Loucy (cell line): ENCODE measurements at regions not wholly inside any gene's neighbourhood (a gene's known extent, or its start where the extent isn't known, plus 50 kb on each side); places are given as distances from the start of the nearest gene placed in this dataset.

ENCODE experiments used
- H2AFZ ChIP-seq: fragments of 200-600 bp; sonication (generic); 2 replicates; pipeline ENCODE4 v1.6.0; 2016; ENCODE audit warnings: antibody characterized with exemption, mild to moderate bottlenecking, low read length, moderate library complexity
- H3F3A ChIP-seq: fragments of 200-600 bp; 2 replicates; pipeline ENCODE4 v1.6.0; 2016; ENCODE audit warnings: antibody characterized with exemption, low read depth, mild to moderate bottlenecking
- H3K27me3 ChIP-seq: fragments of 200-600 bp; sonication (generic); 2 replicates; pipeline ENCODE4 v1.6.1; 2014; ENCODE audit warnings: low read length, mild to moderate bottlenecking; ENCODE audit not compliant: insufficient read depth, poor library complexity, severe bottlenecking
- H3K36me3 ChIP-seq: fragments of 200-600 bp; sonication (generic); 2 replicates; pipeline ENCODE4 v1.6.1; 2016; ENCODE audit warnings: low read length; ENCODE audit not compliant: insufficient read depth
- H3K4me1 ChIP-seq: fragments of 200-600 bp; sonication (generic); 2 replicates; pipeline ENCODE4 v1.5.1; 2014; ENCODE audit warnings: low read length, mild to moderate bottlenecking; ENCODE audit not compliant: insufficient read depth, poor library complexity, severe bottlenecking
- H3K4me2 ChIP-seq: fragments of 200-600 bp; sonication (generic); 2 replicates; pipeline ENCODE4 v1.6.0; 2014; ENCODE audit warnings: antibody characterized with exemption, low read length, low read depth, mild to moderate bottlenecking; ENCODE audit not compliant: poor library complexity, severe bottlenecking
- H3K4me3 ChIP-seq: fragments of 200-600 bp; sonication (generic); 2 replicates; pipeline ENCODE4 v1.5.1; 2014; ENCODE audit warnings: low read length, mild to moderate bottlenecking, mixed read lengths; ENCODE audit not compliant: poor library complexity, severe bottlenecking
- H3K79me2 ChIP-seq: fragments of 200-600 bp; sonication (generic); 2 replicates; pipeline ENCODE4 v1.6.1; 2014; ENCODE audit warnings: low read length; ENCODE audit not compliant: insufficient read depth
- H3K9ac ChIP-seq: fragments of 200-600 bp; sonication (generic); 2 replicates; pipeline ENCODE4 v1.6.0; 2014; ENCODE audit warnings: mild to moderate bottlenecking, low read depth, low read length, moderate library complexity; ENCODE audit not compliant: poor library complexity, severe bottlenecking
- H3K9me2 ChIP-seq: fragments of 200-600 bp; sonication (generic); replicated peaks from 2 replicates; pipeline ENCODE4 v1.6.1; 2016; ENCODE audit warnings: low read depth, low read length, mixed read lengths
- H3K9me3 ChIP-seq: fragments of 200-600 bp; sonication (generic); 2 replicates; pipeline ENCODE4 v1.6.1; 2014; ENCODE audit warnings: mild to moderate bottlenecking, antibody characterized with exemption, low read length, low read depth; ENCODE audit not compliant: insufficient read depth
- H4K20me1 ChIP-seq: fragments of 200-600 bp; sonication (generic); 2 replicates; pipeline ENCODE4 v1.6.0; 2014; ENCODE audit warnings: antibody characterized with exemption, low read length, mild to moderate bottlenecking; ENCODE audit not compliant: insufficient read depth, poor library complexity, severe bottlenecking
- EZH2phosphoT487 ChIP-seq: fragments of 200-600 bp; IDR thresholded peaks from 2 replicates; pipeline ENCODE4 v1.6.1; 2018; ENCODE audit warnings: antibody characterized with exemption, mild to moderate bottlenecking, moderate library complexity, borderline replicate concordance
- TF ChIP-seq, protein P1 (sequence below): fragments of 200-600 bp; sonication (generic); conservative IDR thresholded peaks from 2 replicates; pipeline ENCODE4 v1.5.1; 2014; ENCODE audit warnings: mild to moderate bottlenecking, antibody characterized with exemption, low read length

DNA sequence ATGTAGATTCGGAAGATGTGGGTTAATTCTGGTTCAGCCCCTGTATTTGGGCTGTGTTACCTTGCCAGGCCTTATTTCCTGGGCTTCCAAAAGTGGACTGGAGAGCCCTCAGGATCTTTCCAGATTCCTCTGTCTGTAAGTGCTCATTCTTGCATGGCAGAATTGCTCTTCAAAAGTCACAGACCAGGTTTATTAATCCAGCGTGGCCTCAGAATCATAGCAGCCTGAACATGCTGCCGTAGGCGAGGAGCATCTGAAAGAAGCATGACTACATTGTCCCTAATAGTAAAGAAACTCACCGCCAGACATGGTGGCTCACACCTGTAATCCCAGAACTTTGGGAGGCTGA, 307.8 kb downstream of the GADD45G start:
- Histone ChIP-seq H3K9me3 (no peaks in the 10 kb centered on the region), H3K27me3 (no peaks in the 10 kb centered on the region), H4K20me1 (no peaks in the 10 kb centered on the region), H3F3A (no peaks in the 10 kb centered on the region), H2AFZ (no peak overlapping the region), H3K4me1 (no peaks in the 10 kb centered on the region), H3K9me2 (no peaks in the 10 kb centered on the region), H3K9ac (no peak overlapping the region), H3K36me3 (no peaks in the 10 kb centered on the region), H3K79me2 (no peaks in the 10 kb centered on the region), H3K4me2 (no peak overlapping the region), H3K4me3 (no peak overlapping the region)
- no peak for TF ChIP-seq EZH2phosphoT487
- TF ChIP-seq, protein P1, sequence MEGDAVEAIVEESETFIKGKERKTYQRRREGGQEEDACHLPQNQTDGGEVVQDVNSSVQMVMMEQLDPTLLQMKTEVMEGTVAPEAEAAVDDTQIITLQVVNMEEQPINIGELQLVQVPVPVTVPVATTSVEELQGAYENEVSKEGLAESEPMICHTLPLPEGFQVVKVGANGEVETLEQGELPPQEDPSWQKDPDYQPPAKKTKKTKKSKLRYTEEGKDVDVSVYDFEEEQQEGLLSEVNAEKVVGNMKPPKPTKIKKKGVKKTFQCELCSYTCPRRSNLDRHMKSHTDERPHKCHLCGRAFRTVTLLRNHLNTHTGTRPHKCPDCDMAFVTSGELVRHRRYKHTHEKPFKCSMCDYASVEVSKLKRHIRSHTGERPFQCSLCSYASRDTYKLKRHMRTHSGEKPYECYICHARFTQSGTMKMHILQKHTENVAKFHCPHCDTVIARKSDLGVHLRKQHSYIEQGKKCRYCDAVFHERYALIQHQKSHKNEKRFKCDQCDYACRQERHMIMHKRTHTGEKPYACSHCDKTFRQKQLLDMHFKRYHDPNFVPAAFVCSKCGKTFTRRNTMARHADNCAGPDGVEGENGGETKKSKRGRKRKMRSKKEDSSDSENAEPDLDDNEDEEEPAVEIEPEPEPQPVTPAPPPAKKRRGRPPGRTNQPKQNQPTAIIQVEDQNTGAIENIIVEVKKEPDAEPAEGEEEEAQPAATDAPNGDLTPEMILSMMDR = no peak

DNA sequence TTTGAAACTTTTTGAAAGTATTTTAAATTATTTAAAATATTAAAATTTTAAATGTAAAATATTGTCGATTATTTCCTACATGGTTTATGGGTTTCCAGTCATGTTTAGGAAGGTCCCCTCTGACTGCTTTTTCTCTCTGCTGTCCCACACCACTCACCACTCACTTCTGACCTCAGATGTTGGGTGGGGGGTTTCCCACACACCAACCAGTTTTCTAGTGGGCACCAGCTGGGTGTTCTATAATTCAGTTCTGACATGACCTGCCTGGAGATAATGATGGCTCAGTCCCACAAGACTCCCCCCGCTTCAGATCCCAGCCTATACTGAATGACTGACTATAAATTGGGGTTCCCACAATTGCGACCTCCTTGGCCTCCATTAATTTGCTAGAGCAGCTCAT, 310.4 kb downstream of the GADD45G start:
- no peaks in the 10 kb centered on the region for H3K27me3 ChIP-seq
- H4K20me1 ChIP-seq = no peaks in the 10 kb centered on the region
- no peaks in the 10 kb centered on the region for H3F3A ChIP-seq
- no peaks in the 10 kb centered on the region for H3K36me3 ChIP-seq
- H3K4me1 ChIP-seq = no peaks in the 10 kb centered on the region
- H3K4me2 ChIP-seq = no peak overlapping the region
- TF ChIP-seq, protein P1 = no peak
- no peak for TF ChIP-seq EZH2phosphoT487
- no peak overlapping the region for H2AFZ ChIP-seq
- H3K9me3 ChIP-seq = no peaks in the 10 kb centered on the region
- no peaks in the 10 kb centered on the region for H3K9me2 ChIP-seq
- no peak overlapping the region for H3K9ac ChIP-seq
- H3K79me2 ChIP-seq = no peaks in the 10 kb centered on the region
- no peak overlapping the region for H3K4me3 ChIP-seq

DNA sequence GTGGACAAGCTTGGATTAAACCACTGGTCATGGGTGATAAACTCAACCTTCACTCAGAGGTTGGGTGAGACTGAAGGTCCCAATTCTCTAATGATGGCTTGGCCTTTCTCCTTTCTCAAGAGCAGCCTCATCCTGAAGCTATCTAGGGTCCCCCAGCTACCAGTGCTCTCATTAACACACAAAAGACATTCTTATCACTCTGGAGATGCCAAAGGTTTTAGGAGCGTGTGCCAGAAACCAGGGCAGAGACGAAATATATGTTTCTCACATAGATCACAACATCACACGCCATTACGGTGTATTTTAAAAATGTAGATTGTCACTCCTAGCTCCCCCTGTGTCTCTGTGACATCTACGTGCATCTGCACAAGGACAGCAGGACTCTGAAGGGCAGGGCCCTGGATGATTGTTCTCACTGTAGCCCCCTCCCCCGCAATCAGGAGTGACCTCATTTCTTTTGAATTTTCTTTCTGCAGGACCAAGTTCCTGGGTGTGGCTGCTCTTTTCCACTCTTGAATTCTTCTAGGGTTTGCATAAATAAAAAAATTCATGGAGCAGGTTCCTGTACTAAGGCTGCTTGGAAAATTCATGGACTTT, 311.3 kb downstream of the GADD45G start:
- H3K36me3 ChIP-seq = no peaks in the 10 kb centered on the region
- H3K4me3 ChIP-seq = no peak overlapping the region
- H2AFZ ChIP-seq = no peak overlapping the region
- no peaks in the 10 kb centered on the region for H4K20me1 ChIP-seq
- no peaks in the 10 kb centered on the region for H3K79me2 ChIP-seq
- TF ChIP-seq, protein P1 = no peak
- TF ChIP-seq EZH2phosphoT487 = no peak
- H3K27me3 ChIP-seq = no peaks in the 10 kb centered on the region
- no peak overlapping the region for H3K4me2 ChIP-seq
- no peak overlapping the region for H3K9ac ChIP-seq
- no peaks in the 10 kb centered on the region for H3K4me1 ChIP-seq
- H3K9me3 ChIP-seq = no peaks in the 10 kb centered on the region
- H3F3A ChIP-seq = no peaks in the 10 kb centered on the region
- no peaks in the 10 kb centered on the region for H3K9me2 ChIP-seq
